ENCODE measurements at regions not wholly inside any gene's neighbourhood (a gene's known extent, or its start where the extent isn't known, plus 50 kb on each side); places are given as distances from the start of the nearest gene placed in this dataset.
"Not testable (repeated sequence)": the region's sequence is repeated elsewhere in the genome, so short reads cannot be mapped to it uniquely, and the experiment has no call there.

- no peak for DNase-seq
Measured at GRCh38 chr10:64976150-64976549, 1454.9 kb downstream of the REEP3 start.

GRCh38 chr10:64977915-64978314 lies 1456.7 kb downstream of the REEP3 start:
- DNase-seq: no peak

- DNase-seq: no peak
Measured at GRCh38 chr10:64996886-64997285, 1475.7 kb downstream of the REEP3 start.

- no peak for DNase-seq
Measured at GRCh38 chr10:65010845-65011244, 1489.6 kb downstream of the REEP3 start.

- DNase-seq: no peak
Measured at GRCh38 chr10:65017523-65017922, 1496.3 kb downstream of the REEP3 start.

GRCh38 chr10:65024886-65025285 lies 1503.7 kb downstream of the REEP3 start:
- DNase-seq: no peak

- DNase-seq: no peak
Measured at GRCh38 chr10:65030263-65030662, 1509.1 kb downstream of the REEP3 start.

- no peak for DNase-seq
Measured at GRCh38 chr10:65032867-65033769, 1511.9 kb downstream of the REEP3 start.

- DNase-seq: no peak
Measured at GRCh38 chr10:65033957-65034356, 1512.8 kb downstream of the REEP3 start.

- no peak for DNase-seq
Measured at GRCh38 chr10:65040796-65041195, 1519.6 kb downstream of the REEP3 start.

GRCh38 chr10:65041307-65041706 lies 1520.1 kb downstream of the REEP3 start:
- DNase-seq: no peak

- no peak for DNase-seq
Measured at GRCh38 chr10:65042496-65042895, 1521.3 kb downstream of the REEP3 start.

- no peak for DNase-seq
Measured at GRCh38 chr10:65046831-65047230, 1525.6 kb downstream of the REEP3 start.

GRCh38 chr10:65052111-65052510 lies 1530.9 kb downstream of the REEP3 start:
- DNase-seq: not testable (repeated sequence)

- DNase-seq: not testable (repeated sequence)
Measured at GRCh38 chr10:65053397-65053796, 1532.2 kb downstream of the REEP3 start.

GRCh38 chr10:65053831-65054351 lies 1532.7 kb downstream of the REEP3 start:
- not testable (repeated sequence) for DNase-seq

- DNase-seq: not testable (repeated sequence)
Measured at GRCh38 chr10:65054701-65055100, 1533.5 kb downstream of the REEP3 start.

- no peak for DNase-seq
Measured at GRCh38 chr10:65065278-65065677, 1544.1 kb downstream of the REEP3 start.

- no peak for DNase-seq
Measured at GRCh38 chr10:65083222-65083621, 1562.0 kb downstream of the REEP3 start.

GRCh38 chr10:65090991-65091390 lies 1569.8 kb downstream of the REEP3 start:
- DNase-seq: no peak

GRCh38 chr10:65100146-65100545 lies 1578.9 kb downstream of the REEP3 start:
- DNase-seq: no peak

GRCh38 chr10:65100881-65101280 lies 1579.7 kb downstream of the REEP3 start:
- not testable (repeated sequence) for DNase-seq

GRCh38 chr10:65110009-65110408 lies 1588.8 kb downstream of the REEP3 start:
- DNase-seq: no peak

GRCh38 chr10:65111059-65111458 lies 1589.9 kb downstream of the REEP3 start:
- not testable (repeated sequence) for DNase-seq

- DNase-seq: no peak
Measured at GRCh38 chr10:65112573-65112972, 1591.4 kb downstream of the REEP3 start.
